Mesendoderm (in vitro differentiated cells): ENCODE measurements at regions not wholly inside any gene's neighbourhood (a gene's known extent, or its start where the extent isn't known, plus 50 kb on each side); places are given as distances from the start of the nearest gene placed in this dataset.

ENCODE experiments used
- DNase-seq: peaks from one replicate; pipeline ENCODE4 v3.0.0; 2013
- H2AK5ac ChIP-seq: 2 replicates; pipeline ENCODE4 v1.6.1; 2013; ENCODE audit warnings: low read length, inconsistent platforms
- H2BK120ac ChIP-seq: 2 replicates; pipeline ENCODE4 v1.6.1; 2013; ENCODE audit warnings: low read depth, mild to moderate bottlenecking, low read length, moderate library complexity, mixed read lengths
- H2BK15ac ChIP-seq: replicated peaks from 2 replicates; pipeline ENCODE4 v1.6.1; 2013; ENCODE audit warnings: low read depth, mild to moderate bottlenecking, moderate library complexity
- H2BK5ac ChIP-seq: 2 replicates; pipeline ENCODE4 v1.6.1; 2013; ENCODE audit warnings: low read length, inconsistent platforms
- H3K18ac ChIP-seq: 2 replicates; pipeline ENCODE4 v1.6.1; 2013; ENCODE audit warnings: mild to moderate bottlenecking, low read length, mixed read lengths
- H3K23ac ChIP-seq: one replicate; pipeline ENCODE4 v1.6.1; 2013; ENCODE audit warnings: low read length
- H3K27ac ChIP-seq: 2 replicates; pipeline ENCODE4 v1.5.1; 2013; ENCODE audit warnings: low read depth, mild to moderate bottlenecking, inconsistent platforms, low read length, moderate library complexity
- H3K27me3 ChIP-seq: 2 replicates; pipeline ENCODE4 v1.6.1; 2013; ENCODE audit warnings: low read length, control low read depth, mild to moderate bottlenecking, inconsistent platforms; ENCODE audit not compliant: insufficient read depth, poor library complexity
- H3K36me3 ChIP-seq: 2 replicates; pipeline ENCODE4 v1.6.1; 2013; ENCODE audit warnings: low read length, inconsistent platforms; ENCODE audit not compliant: control insufficient read depth, insufficient read depth
- H3K4ac ChIP-seq: one replicate; pipeline ENCODE4 v1.6.1; 2013; ENCODE audit warnings: low read depth, mild to moderate bottlenecking, low read length, moderate library complexity
- H3K4me1 ChIP-seq: 2 replicates; pipeline ENCODE4 v1.6.1; 2013; ENCODE audit warnings: low read depth, low read length, inconsistent platforms; ENCODE audit not compliant: control insufficient read depth
- H3K4me2 ChIP-seq: 2 replicates; pipeline ENCODE4 v1.6.1; 2013; ENCODE audit warnings: low read length
- H3K4me3 ChIP-seq: 2 replicates; pipeline ENCODE4 v1.5.1; 2013; ENCODE audit warnings: mild to moderate bottlenecking, low read length
- H3K56ac ChIP-seq: one replicate; pipeline ENCODE4 v1.6.1; 2013; ENCODE audit warnings: low read length
- H3K79me1 ChIP-seq: 2 replicates; pipeline ENCODE4 v1.6.1; 2013; ENCODE audit warnings: low read length, inconsistent platforms
- H3K79me2 ChIP-seq: 2 replicates; pipeline ENCODE4 v1.6.1; 2013; ENCODE audit warnings: mild to moderate bottlenecking, low read length; ENCODE audit not compliant: control insufficient read depth, insufficient read depth
- H3K9ac ChIP-seq: 2 replicates; pipeline ENCODE4 v1.6.1; 2013; ENCODE audit warnings: low read length, inconsistent platforms
- H4K5ac ChIP-seq: one replicate; pipeline ENCODE4 v1.6.1; 2013; ENCODE audit warnings: low read length
- H4K8ac ChIP-seq: one replicate; pipeline ENCODE4 v1.6.1; 2013; ENCODE audit warnings: low read depth, mild to moderate bottlenecking, control low read depth, low read length, moderate library complexity
- WGBS: extraction: QIAGEN DNeasy Blood & Tissue Kit; methylation state at CpG from one replicate; pipeline ENCODE4 v1.1.7; 2013; ENCODE audit warnings: low lambda C conversion rate, missing lambda C conversion rate; ENCODE audit not compliant: insufficient coverage; ENCODE audit errors: extremely low coverage; 5-methylcytosine and 5-hydroxymethylcytosine counted together

- Histone ChIP-seq H3K4me1 (no peaks in the 10 kb centered on the region), H3K4me3 (no peak overlapping the region), H4K8ac (no peak overlapping the region), H3K4ac (no peak overlapping the region), H3K79me1 (no peaks in the 10 kb centered on the region), H3K27me3 (no peaks in the 10 kb centered on the region), H2BK5ac (no peak overlapping the region), H3K4me2 (no peak overlapping the region), H3K23ac (no peak overlapping the region), H3K56ac (no peak overlapping the region), H3K79me2 (no peaks in the 10 kb centered on the region), H3K36me3 (no peaks in the 10 kb centered on the region), H4K5ac (no peak overlapping the region), H3K27ac (no peak overlapping the region), H3K9ac (no peak overlapping the region), H3K18ac (no peak overlapping the region), H2BK15ac (no peak overlapping the region), H2BK120ac (no peak overlapping the region), H2AK5ac (no peak overlapping the region)
- no peak for DNase-seq
- no CpG with 5 or more reads among the region's 3 CpGs for WGBS
Observed at GRCh38 chr4:36549252-36549651, 267.8 kb downstream of the DTHD1 start.

- H3K36me3 ChIP-seq, result no peaks in the 10 kb centered on the region
- H3K18ac ChIP-seq, result no peak overlapping the region
- H3K4me2 ChIP-seq, result no peak overlapping the region
- H4K5ac ChIP-seq, result no peak overlapping the region
- no peak overlapping the region for H2BK5ac ChIP-seq
- no peaks in the 10 kb centered on the region for H3K79me2 ChIP-seq
- H3K79me1 ChIP-seq, result no peaks in the 10 kb centered on the region
- H3K9ac ChIP-seq, result no peak overlapping the region
- no peak overlapping the region for H2BK120ac ChIP-seq
- no peak overlapping the region for H3K56ac ChIP-seq
- no peaks in the 10 kb centered on the region for H3K27me3 ChIP-seq
- no peak overlapping the region for H2BK15ac ChIP-seq
- H3K23ac ChIP-seq, result no peak overlapping the region
- no peak overlapping the region for H4K8ac ChIP-seq
- H3K4ac ChIP-seq, result no peak overlapping the region
- H3K27ac ChIP-seq, result no peak overlapping the region
- DNase-seq, result no peak
- WGBS, result no CpG with 5 or more reads among the region's 3 CpGs
- H3K4me3 ChIP-seq, result no peak overlapping the region
- no peak overlapping the region for H2AK5ac ChIP-seq
- no peaks in the 10 kb centered on the region for H3K4me1 ChIP-seq
Observed at GRCh38 chr4:36549992-36550391, 268.6 kb downstream of the DTHD1 start.

- H2BK120ac ChIP-seq, result no peak overlapping the region
- H3K9ac ChIP-seq, result no peak overlapping the region
- H3K56ac ChIP-seq, result no peak overlapping the region
- H3K4ac ChIP-seq, result no peak overlapping the region
- no peak overlapping the region for H4K8ac ChIP-seq
- no peak overlapping the region for H4K5ac ChIP-seq
- no peak overlapping the region for H3K4me3 ChIP-seq
- H2AK5ac ChIP-seq, result no peak overlapping the region
- no peak overlapping the region for H3K23ac ChIP-seq
- no peak overlapping the region for H3K18ac ChIP-seq
- no peak for DNase-seq
- no peak overlapping the region for H2BK15ac ChIP-seq
- H3K36me3 ChIP-seq, result no peaks in the 10 kb centered on the region
- no peaks in the 10 kb centered on the region for H3K4me1 ChIP-seq
- no peaks in the 10 kb centered on the region for H3K79me1 ChIP-seq
- no CpG with 5 or more reads among the region's 4 CpGs for WGBS
- H3K27me3 ChIP-seq, result no peaks in the 10 kb centered on the region
- H2BK5ac ChIP-seq, result no peak overlapping the region
- H3K27ac ChIP-seq, result no peak overlapping the region
- no peaks in the 10 kb centered on the region for H3K79me2 ChIP-seq
- no peak overlapping the region for H3K4me2 ChIP-seq
Observed at GRCh38 chr4:36551697-36552214, 270.3 kb downstream of the DTHD1 start.

GRCh38 chr4:36553029-36553428, 271.6 kb downstream of the DTHD1 start:
- Histone ChIP-seq H3K79me2 (no peaks in the 10 kb centered on the region), H4K5ac (no peak overlapping the region), H2BK120ac (no peak overlapping the region), H2AK5ac (no peak overlapping the region), H3K4ac (no peak overlapping the region), H3K4me1 (no peaks in the 10 kb centered on the region), H3K9ac (no peak overlapping the region), H3K56ac (no peak overlapping the region), H3K23ac (no peak overlapping the region), H3K4me3 (no peak overlapping the region), H3K36me3 (no peaks in the 10 kb centered on the region), H3K4me2 (no peak overlapping the region), H3K18ac (no peak overlapping the region), H3K79me1 (no peaks in the 10 kb centered on the region), H3K27me3 (no peaks in the 10 kb centered on the region), H4K8ac (no peak overlapping the region), H2BK15ac (no peak overlapping the region), H2BK5ac (no peak overlapping the region), H3K27ac (no peak overlapping the region)
- no peak for DNase-seq
- WGBS, result no CpG with 5 or more reads among the region's 1 CpG

- no peak overlapping the region for H4K8ac ChIP-seq
- DNase-seq, result no peak
- no peak overlapping the region for H4K5ac ChIP-seq
- H2BK120ac ChIP-seq, result no peak overlapping the region
- H2BK15ac ChIP-seq, result no peak overlapping the region
- no peak overlapping the region for H3K23ac ChIP-seq
- H3K27me3 ChIP-seq, result no peaks in the 10 kb centered on the region
- H3K9ac ChIP-seq, result no peak overlapping the region
- no peak overlapping the region for H3K4me3 ChIP-seq
- no peak overlapping the region for H2AK5ac ChIP-seq
- no CpG with 5 or more reads among the region's 3 CpGs for WGBS
- H3K4me2 ChIP-seq, result no peak overlapping the region
- no peak overlapping the region for H3K27ac ChIP-seq
- no peak overlapping the region for H3K18ac ChIP-seq
- no peaks in the 10 kb centered on the region for H3K36me3 ChIP-seq
- H3K79me2 ChIP-seq, result no peaks in the 10 kb centered on the region
- no peaks in the 10 kb centered on the region for H3K4me1 ChIP-seq
- H3K4ac ChIP-seq, result no peak overlapping the region
- no peak overlapping the region for H2BK5ac ChIP-seq
- H3K56ac ChIP-seq, result no peak overlapping the region
- H3K79me1 ChIP-seq, result no peaks in the 10 kb centered on the region
Observed at GRCh38 chr4:36553453-36553852, 272.0 kb downstream of the DTHD1 start.

GRCh38 chr4:36556984-36557383, 275.6 kb downstream of the DTHD1 start:
- Histone ChIP-seq H3K4me3 (no peak overlapping the region), H4K5ac (no peak overlapping the region), H3K79me2 (no peaks in the 10 kb centered on the region), H3K4me2 (no peak overlapping the region), H2BK15ac (no peak overlapping the region), H2AK5ac (no peak overlapping the region), H3K27ac (no peak overlapping the region), H4K8ac (no peak overlapping the region), H3K79me1 (no peaks in the 10 kb centered on the region), H3K23ac (no peak overlapping the region), H3K27me3 (no peaks in the 10 kb centered on the region), H3K36me3 (no peaks in the 10 kb centered on the region), H3K4ac (no peak overlapping the region), H3K4me1 (no peaks in the 10 kb centered on the region), H3K18ac (no peak overlapping the region), H2BK120ac (no peak overlapping the region), H3K9ac (no peak overlapping the region), H2BK5ac (no peak overlapping the region), H3K56ac (no peak overlapping the region)
- DNase-seq, result no peak
